H1 (cell line): ENCODE measurements at regions not wholly inside any gene's neighbourhood (a gene's known extent, or its start where the extent isn't known, plus 50 kb on each side); places are given as distances from the start of the nearest gene placed in this dataset.

Experiments
- CTCF ChIA-PET: fragments of 300-600 bp; sonication (Branson Sonifier 250); formaldehyde crosslinking; loops from one replicate; lab custom pipeline; 2021; ENCODE audit not compliant: partially characterized antibody; lab: Charles Lee
- POLR2A ChIA-PET: fragments of 300-600 bp; sonication (Branson Sonifier 250); formaldehyde crosslinking; loops from one replicate; lab custom pipeline; 2021; ENCODE audit warnings: inconsistent platforms; ENCODE audit not compliant: partially characterized antibody; lab: Charles Lee
- DNase-seq, 2 experiments: peaks; one replicate each; pipeline versions ENCODE4 v3.0.0 to v3.0.0-alpha.2; 2010 to 2022; ENCODE audit warnings: low spot score in 2 of 2, low read depth in 1 of 2, mixed read lengths in 1 of 2
- FAIRE-seq: peaks from 2 replicates; lab custom pipeline; 2011; peaks lifted over from hg19 to GRCh38; lab: Jason Lieb, UNC
- H2AFZ ChIP-seq: 2 replicates; pipeline ENCODE4 v1.8.1; 2012; ENCODE audit warnings: low read length, inconsistent platforms
- H2AK5ac ChIP-seq: 2 replicates; pipeline ENCODE4 v1.6.1; 2013; ENCODE audit warnings: low read depth, low read length
- H2BK120ac ChIP-seq: replicated peaks from 2 replicates; pipeline ENCODE3; 2013; ENCODE audit warnings: low read depth, low read length, inconsistent platforms
- H2BK12ac ChIP-seq: 2 replicates; pipeline ENCODE4 v1.6.1; 2013; ENCODE audit warnings: low read depth, low read length
- H2BK15ac ChIP-seq: 2 replicates; pipeline ENCODE4 v1.6.1; 2013; ENCODE audit warnings: low read length
- H2BK20ac ChIP-seq: 2 replicates; pipeline ENCODE4 v1.6.1; 2013; ENCODE audit warnings: low read length
- H2BK5ac ChIP-seq: 2 replicates; pipeline ENCODE4 v1.6.1; 2013; ENCODE audit warnings: low read depth, low read length
- H3K14ac ChIP-seq: 2 replicates; pipeline ENCODE4 v1.6.1; 2013; ENCODE audit warnings: inconsistent platforms; ENCODE audit not compliant: insufficient read length
- H3K18ac ChIP-seq: 2 replicates; pipeline ENCODE4 v1.6.1; 2013; ENCODE audit warnings: low read length; ENCODE audit errors: extremely low read depth
- H3K23ac ChIP-seq: 2 replicates; pipeline ENCODE4 v1.6.1; 2013; ENCODE audit warnings: inconsistent platforms; ENCODE audit not compliant: insufficient read length
- H3K23me2 ChIP-seq: 2 replicates; pipeline ENCODE4 v1.6.1; 2013; ENCODE audit warnings: low read depth, low read length
- H3K27ac ChIP-seq: 2 replicates; pipeline ENCODE4 v1.6.1; 2011; ENCODE audit warnings: low read depth, low read length, inconsistent platforms
- H3K27me3 ChIP-seq, 4 experiments: replicated peaks in 1 of 4; 1 replicate in 1 of 4; 2 replicates in 3 of 4; pipeline versions ENCODE4 v1.6.1 to v1.8.1; 2011 to 2013; ENCODE audit warnings: low read length in 3 of 4, mild to moderate bottlenecking in 3 of 4, inconsistent platforms in 2 of 4, mixed read lengths in 2 of 4, moderate library complexity in 1 of 4; ENCODE audit not compliant: control insufficient read depth in 3 of 4, insufficient read depth in 3 of 4; ENCODE audit errors: extremely low read depth in 1 of 4
- H3K36me3 ChIP-seq, 4 experiments: 2 replicates each; pipeline versions ENCODE4 v1.6.1 to v1.8.1; 2011 to 2013; ENCODE audit warnings: mild to moderate bottlenecking in 4 of 4, low read length in 3 of 4, moderate library complexity in 2 of 4, control low read depth in 1 of 4, inconsistent platforms in 1 of 4; ENCODE audit not compliant: insufficient read depth in 4 of 4, control insufficient read depth in 2 of 4
- H3K4ac ChIP-seq: replicated peaks from 2 replicates; pipeline ENCODE3; 2013; ENCODE audit warnings: low read length, low read depth, mixed read lengths, inconsistent platforms; ENCODE audit not compliant: insufficient read length
- H3K4me1 ChIP-seq, 4 experiments: replicated peaks in 1 of 4; 1 replicate in 1 of 4; 2 replicates in 3 of 4; pipeline versions ENCODE4 v1.6.1 to v1.8.1; 2011 to 2013; ENCODE audit warnings: low read length in 3 of 4, inconsistent platforms in 2 of 4, mixed read lengths in 1 of 4; ENCODE audit not compliant: insufficient read depth in 4 of 4, control insufficient read depth in 3 of 4
- H3K4me2 ChIP-seq, 2 experiments: 2 replicates each; pipeline versions ENCODE4 v1.6.1 to v1.8.1; 2011 to 2013; ENCODE audit warnings: low read depth in 2 of 2, low read length in 2 of 2, control low read depth in 1 of 2, inconsistent platforms in 1 of 2, mild to moderate bottlenecking in 1 of 2; ENCODE audit not compliant: insufficient read depth in 1 of 2
- H3K4me3 ChIP-seq, 4 experiments: fragments of 200-600, 300-600 bp in 1 of 4; sonication (generic), shearing (Covaris generic), sonication (Bioruptor Twin) in 1 of 4; 2 replicates each; pipeline versions ENCODE4 v1.5.1 to v1.8.1; 2011 to 2016; ENCODE audit warnings: low read length in 4 of 4, low read depth in 3 of 4, control low read depth in 2 of 4, inconsistent platforms in 2 of 4, mild to moderate bottlenecking in 2 of 4, mixed read lengths in 1 of 4, moderate library complexity in 1 of 4; ENCODE audit not compliant: insufficient read depth in 2 of 4; ENCODE audit errors: extremely low read depth in 1 of 4
- H3K56ac ChIP-seq: replicated peaks from 2 replicates; pipeline ENCODE3; 2013; ENCODE audit warnings: low read depth, mild to moderate bottlenecking, mixed read lengths, low read length, inconsistent platforms; ENCODE audit not compliant: insufficient read length
- H3K79me1 ChIP-seq: 2 replicates; pipeline ENCODE4 v1.6.1; 2013; ENCODE audit warnings: low read depth, low read length, control low read depth
- H3K79me2 ChIP-seq, 2 experiments: 2 replicates each; pipeline versions ENCODE4 v1.6.1 to v1.8.1; 2012 to 2013; ENCODE audit warnings: low read length in 2 of 2, mild to moderate bottlenecking in 2 of 2, inconsistent platforms in 1 of 2; ENCODE audit not compliant: insufficient read depth in 2 of 2, control insufficient read depth in 1 of 2
- H3K9ac ChIP-seq, 4 experiments: replicated peaks in 1 of 4; 1 replicate in 1 of 4; 2 replicates in 3 of 4; pipeline versions ENCODE4 v1.6.1 to v1.8.1; 2011 to 2013; ENCODE audit warnings: low read depth in 3 of 4, low read length in 3 of 4, control low read depth in 2 of 4, mild to moderate bottlenecking in 2 of 4, moderate library complexity in 2 of 4, inconsistent platforms in 1 of 4; ENCODE audit errors: extremely low read depth in 1 of 4
- H3K9me3 ChIP-seq, 2 experiments: 2 replicates each; pipeline versions ENCODE4 v1.6.1 to v1.8.1; 2012 to 2013; ENCODE audit warnings: mild to moderate bottlenecking in 2 of 2, moderate library complexity in 2 of 2, control low read depth in 1 of 2, inconsistent platforms in 1 of 2, low read depth in 1 of 2, low read length in 1 of 2, mixed read lengths in 1 of 2; ENCODE audit not compliant: insufficient read depth in 2 of 2
- H4K20me1 ChIP-seq, 2 experiments: replicated peaks in 1 of 2; 2 replicates each; pipeline versions ENCODE3 to v1.8.1; 2011 to 2013; ENCODE audit warnings: inconsistent platforms in 2 of 2, low read length in 2 of 2, mild to moderate bottlenecking in 1 of 2; ENCODE audit not compliant: insufficient read depth in 2 of 2, control insufficient read depth in 1 of 2
- H4K5ac ChIP-seq: 2 replicates; pipeline ENCODE4 v1.6.1; 2013; ENCODE audit warnings: low read length, low read depth, mixed read lengths, inconsistent platforms; ENCODE audit not compliant: insufficient read length
- H4K8ac ChIP-seq: 2 replicates; pipeline ENCODE4 v1.8.0; 2013; ENCODE audit warnings: mild to moderate bottlenecking, moderate library complexity, low read length, inconsistent platforms; ENCODE audit not compliant: insufficient read depth; ENCODE audit errors: extremely low read depth
- H4K91ac ChIP-seq: replicated peaks from 2 replicates; pipeline ENCODE3; 2013; ENCODE audit warnings: low read length, mixed read lengths, inconsistent platforms; ENCODE audit not compliant: insufficient read length
- RXRA ChIP-seq: IDR thresholded peaks from 2 replicates; pipeline ENCODE4 v1.6.1; 2011; ENCODE audit warnings: low read depth, mild to moderate bottlenecking, low read length, moderate library complexity; ENCODE audit not compliant: insufficient read depth
- WGBS, 2 experiments: shearing (Covaris generic) in 1 of 2; methylation state at CpG; one replicate each; pipeline versions ENCODE4 v1.1.6 to v1.1.7; 2013 to 2015; ENCODE audit warnings: low lambda C conversion rate in 2 of 2, mixed read lengths in 2 of 2, inconsistent platforms in 1 of 2, low coverage in 1 of 2, missing lambda C conversion rate in 1 of 2; ENCODE audit not compliant: insufficient replicate concordance in 2 of 2, insufficient coverage in 1 of 2, insufficient read length in 1 of 2; ENCODE audit errors: extremely low coverage in 1 of 2, missing lambda C conversion rate in 1 of 2; 5-methylcytosine and 5-hydroxymethylcytosine counted together

GRCh38 chr16:49937886-49938285, 82.0 kb upstream of the ZNF423 start:
- H3K36me3 ChIP-seq: no peaks in the 10 kb centered on the region
- 91% methylated on average over 7 of the region's 7 CpGs; no CpG with 5 or more reads in 1 of the 2 experiments for WGBS, 2 experiments

More at GRCh38 chr16:49937886-49938285, 82.0 kb upstream of the ZNF423 start:
- H3K79me1 ChIP-seq: no peaks in the 10 kb centered on the region
- H2BK15ac ChIP-seq: no peak overlapping the region
- no peaks in the 10 kb centered on the region for H4K20me1 ChIP-seq
- no peak overlapping the region for H2BK120ac ChIP-seq
- no peak overlapping the region for H2AFZ ChIP-seq
- no peak overlapping the region for H2BK20ac ChIP-seq
- no peak overlapping the region for H4K91ac ChIP-seq
- H2AK5ac ChIP-seq: no peak overlapping the region
- no peaks in the 10 kb centered on the region for H3K23me2 ChIP-seq
- FAIRE-seq (no peak), DNase-seq (no peak)
- no peak overlapping the region for H3K9ac ChIP-seq
- TF ChIP-seq RXRA: no peak
- H3K18ac ChIP-seq: no peak overlapping the region
- no peak overlapping the region for H2BK5ac ChIP-seq
- no peak overlapping the region for H4K5ac ChIP-seq
- H3K4me2 ChIP-seq: no peak overlapping the region
- peaks cover 0 to 3% of the 10 kb centered on the region in 2 experiments; a peak in 1 of 4 replicates for H3K9me3 ChIP-seq
- no peaks in the 10 kb centered on the region for H3K4me1 ChIP-seq
- POLR2A ChIA-PET: interaction anchor here (0.8 kb wide), 1 partner anchor 20 kb away, joined by 3 read pairs; no protein-coding TSS in a partner anchor
- no peak overlapping the region for H3K4ac ChIP-seq
- CTCF ChIA-PET: interaction anchor here (1.0 to 1.1 kb wide), 2 partner anchors 10 to 20 kb away, joined by 3 to 5 read pairs; no protein-coding TSS in a partner anchor
- no peaks in the 10 kb centered on the region for H3K79me2 ChIP-seq
- no peak overlapping the region for H3K4me3 ChIP-seq
- no peak overlapping the region for H2BK12ac ChIP-seq
- H4K8ac ChIP-seq: no peak overlapping the region
- no peak overlapping the region for H3K23ac ChIP-seq
- no peak overlapping the region for H3K14ac ChIP-seq
- H3K56ac ChIP-seq: no peak overlapping the region
- no peak overlapping the region for H3K27ac ChIP-seq
- no peaks in the 10 kb centered on the region for H3K27me3 ChIP-seq
